OCI-LY1 (cell line): ENCODE measurements at regions not wholly inside any gene's neighbourhood (a gene's known extent, or its start where the extent isn't known, plus 50 kb on each side); places are given as distances from the start of the nearest gene placed in this dataset.

ENCODE experiments used
- H2AFZ ChIP-seq: fragments of 200-600 bp; sonication (generic), shearing (Covaris generic); 2 replicates; pipeline ENCODE4 v1.6.0; 2014; ENCODE audit warnings: antibody characterized with exemption, mild to moderate bottlenecking, low read length
- H3F3A ChIP-seq: fragments of 200-600 bp; sonication (generic), shearing (Covaris generic); 2 replicates; pipeline ENCODE4 v1.6.0; 2014; ENCODE audit warnings: mild to moderate bottlenecking, antibody characterized with exemption, low read length, moderate library complexity; ENCODE audit not compliant: insufficient read depth
- H3K27ac ChIP-seq: fragments of 200-600 bp; sonication (generic); 2 replicates; pipeline ENCODE4 v1.5.1; 2014; ENCODE audit warnings: low read length, mixed run types, mild to moderate bottlenecking, low read depth; ENCODE audit not compliant: poor library complexity, severe bottlenecking
- H3K27me3 ChIP-seq: fragments of 200-600 bp; sonication (generic); 2 replicates; pipeline ENCODE4 v1.6.0; 2014; ENCODE audit warnings: antibody characterized with exemption, mild to moderate bottlenecking, low read length, moderate library complexity; ENCODE audit not compliant: insufficient read depth
- H3K36me3 ChIP-seq: fragments of 200-600 bp; sonication (generic); 2 replicates; pipeline ENCODE4 v1.6.1; 2014; ENCODE audit warnings: mild to moderate bottlenecking, antibody characterized with exemption, low read length, moderate library complexity, mixed read lengths; ENCODE audit not compliant: insufficient read depth
- H3K4me1 ChIP-seq: fragments of 200-600 bp; sonication (generic); 2 replicates; pipeline ENCODE4 v1.5.1; 2014; ENCODE audit warnings: mild to moderate bottlenecking, low read length, moderate library complexity; ENCODE audit not compliant: insufficient read depth, severe bottlenecking
- H3K4me2 ChIP-seq: fragments of 200-600 bp; sonication (generic), shearing (Covaris generic); 2 replicates; pipeline ENCODE4 v1.6.1; 2014; ENCODE audit warnings: low read length
- H3K4me3 ChIP-seq: fragments of 200-600 bp; sonication (generic); 2 replicates; pipeline ENCODE4 v1.5.1; 2014; ENCODE audit warnings: low read length, low read depth, mild to moderate bottlenecking, mixed read lengths; ENCODE audit not compliant: poor library complexity, severe bottlenecking
- H3K79me2 ChIP-seq: fragments of 200-600 bp; shearing (Covaris generic); 2 replicates; pipeline ENCODE4 v1.6.1; 2016; ENCODE audit warnings: mixed run types, low read length, mixed read lengths; ENCODE audit not compliant: insufficient read depth
- H3K9ac ChIP-seq: fragments of 200-600 bp; sonication (generic), shearing (Covaris generic); 2 replicates; pipeline ENCODE4 v1.6.1; 2014; ENCODE audit warnings: mild to moderate bottlenecking, low read length, mixed read lengths
- H3K9me2 ChIP-seq: fragments of 200-600 bp; sonication (generic), shearing (Covaris generic); 2 replicates; pipeline ENCODE4 v1.6.1; 2014; ENCODE audit warnings: low read depth, mild to moderate bottlenecking, low read length, mixed read lengths
- H3K9me3 ChIP-seq: fragments of 200-600 bp; shearing (Covaris generic); 2 replicates; pipeline ENCODE4 v1.6.1; 2014; ENCODE audit warnings: low read length, mixed read lengths
- H4K20me1 ChIP-seq: fragments of 200-600 bp; sonication (generic), shearing (Covaris generic); 2 replicates; pipeline ENCODE4 v1.6.0; 2016; ENCODE audit warnings: mild to moderate bottlenecking, low read length; ENCODE audit not compliant: insufficient read depth
- CTCF ChIP-seq: fragments of 200-600 bp; sonication (generic), shearing (Covaris generic); IDR thresholded peaks from 2 replicates; pipeline ENCODE4 v1.5.1; 2017; ENCODE audit warnings: mild to moderate bottlenecking, antibody characterized with exemption, low read length, moderate library complexity, mixed read lengths
- EZH2 ChIP-seq: fragments of 200-600 bp; sonication (generic), shearing (Covaris generic); IDR thresholded peaks from 2 replicates; pipeline ENCODE4 v1.8.0; 2017; ENCODE audit warnings: borderline replicate concordance, mixed run types, mild to moderate bottlenecking, antibody characterized with exemption, low read length, moderate library complexity, mixed read lengths

GRCh38 chr4:112859456-112860184 lies 189.8 kb upstream of the ANK2 start:
- TF ChIP-seq CTCF (no peak), EZH2 (no peak)
- Histone ChIP-seq H3K4me1 (no peaks in the 10 kb centered on the region), H3K79me2 (no peaks in the 10 kb centered on the region), H2AFZ (no peak overlapping the region), H3K9me3 (no peaks in the 10 kb centered on the region), H3K27ac (no peak overlapping the region), H3K4me3 (no peak overlapping the region), H3K4me2 (no peak overlapping the region), H4K20me1 (no peaks in the 10 kb centered on the region), H3K9me2 (no peaks in the 10 kb centered on the region), H3F3A (no peaks in the 10 kb centered on the region), H3K27me3 (no peaks in the 10 kb centered on the region), H3K9ac (no peak overlapping the region), H3K36me3 (no peaks in the 10 kb centered on the region)

GRCh38 chr4:112860830-112861690 lies 188.4 kb upstream of the ANK2 start:
- Histone ChIP-seq H3K79me2 (no peaks in the 10 kb centered on the region), H3K4me1 (no peaks in the 10 kb centered on the region), H3K9me2 (no peaks in the 10 kb centered on the region), H3K9ac (no peak overlapping the region), H3K9me3 (no peaks in the 10 kb centered on the region), H3K4me3 (no peak overlapping the region), H4K20me1 (no peaks in the 10 kb centered on the region), H3K27me3 (no peaks in the 10 kb centered on the region), H2AFZ (no peak overlapping the region), H3F3A (no peaks in the 10 kb centered on the region), H3K27ac (no peak overlapping the region), H3K36me3 (no peaks in the 10 kb centered on the region), H3K4me2 (no peak overlapping the region)
- TF ChIP-seq EZH2 (no peak), CTCF (no peak)

GRCh38 chr4:112861691-112862674 lies 187.5 kb upstream of the ANK2 start:
- no peak overlapping the region for H3K4me2 ChIP-seq
- H3F3A ChIP-seq: no peaks in the 10 kb centered on the region
- H3K27ac ChIP-seq: no peak overlapping the region
- H3K4me3 ChIP-seq: no peak overlapping the region
- no peak overlapping the region for H2AFZ ChIP-seq
- no peaks in the 10 kb centered on the region for H3K27me3 ChIP-seq
- H3K79me2 ChIP-seq: no peaks in the 10 kb centered on the region
- no peaks in the 10 kb centered on the region for H3K36me3 ChIP-seq
- TF ChIP-seq EZH2 (no peak), CTCF (no peak)
- no peaks in the 10 kb centered on the region for H3K4me1 ChIP-seq
- H3K9ac ChIP-seq: no peak overlapping the region
- no peaks in the 10 kb centered on the region for H3K9me2 ChIP-seq
- H3K9me3 ChIP-seq: no peaks in the 10 kb centered on the region
- no peaks in the 10 kb centered on the region for H4K20me1 ChIP-seq
